ENCODE measurements at regions not wholly inside any gene's neighbourhood (a gene's known extent, or its start where the extent isn't known, plus 50 kb on each side); places are given as distances from the start of the nearest gene placed in this dataset.

DNA sequence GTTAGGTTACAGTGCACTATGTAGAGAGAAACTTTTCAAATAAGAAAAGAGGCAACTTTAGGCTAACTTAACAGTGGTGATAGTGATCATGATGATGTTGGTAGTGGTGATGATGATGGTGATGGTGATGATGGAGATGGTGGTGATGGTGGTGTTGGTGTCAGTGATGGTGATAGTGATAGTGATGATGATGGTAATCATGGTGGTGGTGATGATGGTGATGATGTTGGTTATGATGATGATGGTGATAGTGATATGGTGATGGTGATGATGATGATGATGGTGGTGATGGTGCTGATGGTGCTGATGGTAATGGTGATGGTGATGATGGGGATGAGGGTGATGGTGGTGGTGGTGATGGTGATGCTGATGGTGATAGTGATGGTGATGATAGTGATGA lies 107.4 kb downstream of the DLL1 start:
- Histone ChIP-seq H3K27me3 (no peaks in the 10 kb centered on the region), H3K9me3 (no peaks in the 10 kb centered on the region), H3K27ac (no peak overlapping the region), H3K4me3 (no peak overlapping the region), H3K4me1 (peaks cover 0 to 8% (median 4%) of the 10 kb centered on the region in 4 donors), H3K36me3 (no peaks in the 10 kb centered on the region)
- TF ChIP-seq EP300 (IDR thresholded peaks at IDR 0.05) (no peak), CTCF (IDR thresholded peaks at IDR 0.05) (no peak), POLR2A (IDR thresholded peaks at IDR 0.05) (no peak), POLR2AphosphoS5 (IDR thresholded peaks at IDR 0.05) (no peak)
- ATAC-seq (ENCODE audit: low FRiP score in 2 of 2) (no peak), DNase-seq (no peak)

- TF ChIP-seq POLR2A (IDR thresholded peaks at IDR 0.05) (no peak), EP300 (IDR thresholded peaks at IDR 0.05) (no peak), POLR2AphosphoS5 (IDR thresholded peaks at IDR 0.05) (no peak), CTCF (IDR thresholded peaks at IDR 0.05) (no peak)
- no peaks in the 10 kb centered on the region for H3K27me3 ChIP-seq
- no peak overlapping the region for H3K27ac ChIP-seq
- peaks cover 0 to 8% (median 4%) of the 10 kb centered on the region in 4 donors for H3K4me1 ChIP-seq
- DNase-seq (no peak), ATAC-seq (ENCODE audit: low FRiP score in 2 of 2) (no peak)
- WGBS, 2 donors = 79% methylated on average over 10 of the region's 10 CpGs
- H3K36me3 ChIP-seq = no peaks in the 10 kb centered on the region
- no peaks in the 10 kb centered on the region for H3K9me3 ChIP-seq
- H3K4me3 ChIP-seq = no peak overlapping the region
Observed at GRCh38 chr6:170182781-170183120, 108.1 kb downstream of the DLL1 start.

DNA sequence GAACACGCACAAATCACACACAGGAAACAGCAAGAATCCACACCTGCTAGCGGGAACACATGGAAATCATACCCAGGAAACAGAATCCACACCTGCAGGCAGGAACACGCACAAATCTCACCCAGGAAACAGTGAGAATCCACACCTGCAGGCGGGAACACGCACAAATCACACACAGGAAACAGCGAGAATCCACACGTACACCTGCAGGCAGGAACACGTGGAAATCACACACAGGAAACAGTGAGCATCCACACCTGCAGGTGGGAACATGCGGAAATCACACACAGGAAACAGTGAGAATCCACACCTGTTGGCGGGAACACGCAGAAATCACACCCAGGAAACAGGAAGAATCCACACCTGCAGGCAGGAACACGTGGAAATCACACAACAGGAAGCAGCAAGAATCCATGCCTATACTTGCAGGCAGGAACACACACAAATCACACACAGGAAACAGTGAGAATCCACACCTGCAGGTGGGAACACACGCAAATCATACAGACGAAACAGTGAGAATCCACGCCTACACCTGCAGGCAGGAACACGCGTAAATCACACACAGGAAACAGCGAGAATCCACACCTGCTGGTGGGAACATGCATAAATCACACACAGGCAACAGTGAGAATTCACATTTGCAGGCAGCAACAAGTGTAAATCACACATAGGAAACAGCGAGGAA lies 108.6 kb downstream of the DLL1 start:
- H3K4me1 ChIP-seq = peaks cover 0 to 8% (median 4%) of the 10 kb centered on the region in 4 donors
- no peaks in the 10 kb centered on the region for H3K36me3 ChIP-seq
- ATAC-seq (ENCODE audit: low FRiP score in 2 of 2) = no peak
- DNase-seq = no peak
- no peak overlapping the region for H3K4me3 ChIP-seq
- 66 to 74% methylated on average over 19 of the region's 19 CpGs for WGBS, 2 donors
- H3K27ac ChIP-seq = no peak overlapping the region
- no peaks in the 10 kb centered on the region for H3K9me3 ChIP-seq
- H3K27me3 ChIP-seq = no peaks in the 10 kb centered on the region
- TF ChIP-seq POLR2A (IDR thresholded peaks at IDR 0.05) = no peak
- TF ChIP-seq CTCF (IDR thresholded peaks at IDR 0.05) = no peak
- no peak for TF ChIP-seq EP300 (IDR thresholded peaks at IDR 0.05)

- Histone ChIP-seq H3K27ac (no peak overlapping the region), H3K9me3 (no peaks in the 10 kb centered on the region), H3K4me3 (no peak overlapping the region), H3K36me3 (no peaks in the 10 kb centered on the region), H3K4me1 (peaks cover 0 to 7% (median 4%) of the 10 kb centered on the region in 4 donors), H3K27me3 (no peaks in the 10 kb centered on the region)
- 84 to 92% methylated on average over 3 to 5 of the region's 5 CpGs for WGBS, 2 donors
- DNase-seq (no peak), ATAC-seq (ENCODE audit: low FRiP score in 2 of 2) (no peak)
- TF ChIP-seq POLR2A (IDR thresholded peaks at IDR 0.05) = no peak
- TF ChIP-seq CTCF (IDR thresholded peaks at IDR 0.05) = no peak
- TF ChIP-seq POLR2AphosphoS5 (IDR thresholded peaks at IDR 0.05) = no peak
- TF ChIP-seq EP300 (IDR thresholded peaks at IDR 0.05) = no peak
Observed at GRCh38 chr6:170181338-170181690, 109.6 kb downstream of the DLL1 start.

- peaks cover 0 to 5% (median 2%) of the 10 kb centered on the region in 4 donors for H3K4me1 ChIP-seq
- H3K4me3 ChIP-seq = no peak overlapping the region
- no peak overlapping the region for H3K27ac ChIP-seq
- H3K27me3 ChIP-seq = no peaks in the 10 kb centered on the region
- 77 to 85% methylated on average over 19 to 23 of the region's 23 CpGs for WGBS, 2 donors
- no peaks in the 10 kb centered on the region for H3K36me3 ChIP-seq
- ATAC-seq (ENCODE audit: low FRiP score in 2 of 2) (no peak), DNase-seq (no peak)
- no peaks in the 10 kb centered on the region for H3K9me3 ChIP-seq
- no peak for TF ChIP-seq EP300 (IDR thresholded peaks at IDR 0.05)
- TF ChIP-seq POLR2AphosphoS5 (IDR thresholded peaks at IDR 0.05) = no peak
- no peak for TF ChIP-seq POLR2A (IDR thresholded peaks at IDR 0.05)
- TF ChIP-seq CTCF (IDR thresholded peaks at IDR 0.05) = no peak
Observed at GRCh38 chr6:170180671-170181337, 110.1 kb downstream of the DLL1 start.

Measured in upper lobe of left lung (tissue), 6 donors.